ENCODE measurements at regions not wholly inside any gene's neighbourhood (a gene's known extent, or its start where the extent isn't known, plus 50 kb on each side); places are given as distances from the start of the nearest gene placed in this dataset.

GRCh38 chr2:217242947-217243346 lies 383.1 kb upstream of the TNP1 start:
- no peak for DNase-seq (ENCODE audit: low read depth in 2 of 2)

GRCh38 chr2:217231724-217232123 lies 371.9 kb upstream of the TNP1 start:
- no peak for DNase-seq (ENCODE audit: low read depth in 2 of 2)

GRCh38 chr2:217231212-217231611 lies 371.3 kb upstream of the TNP1 start:
- no peak for DNase-seq (ENCODE audit: low read depth in 2 of 2)

GRCh38 chr2:217228732-217229131 lies 368.9 kb upstream of the TNP1 start:
- no peak for DNase-seq (ENCODE audit: low read depth in 2 of 2)

GRCh38 chr2:217227794-217228193 lies 367.9 kb upstream of the TNP1 start:
- DNase-seq (ENCODE audit: low read depth in 2 of 2) = no peak

- no peak for DNase-seq (ENCODE audit: low read depth in 2 of 2)
Measured at GRCh38 chr2:217225596-217225995, 365.7 kb upstream of the TNP1 start.

- DNase-seq (ENCODE audit: low read depth in 2 of 2) = no peak
Measured at GRCh38 chr2:217223222-217223930, 363.5 kb upstream of the TNP1 start.

GRCh38 chr2:217222309-217222910 lies 362.5 kb upstream of the TNP1 start:
- DNase-seq (ENCODE audit: low read depth in 2 of 2) = no peak

GRCh38 chr2:217220228-217221013 lies 360.6 kb upstream of the TNP1 start:
- DNase-seq (ENCODE audit: low read depth in 2 of 2) = no peak

GRCh38 chr2:217219164-217219520 lies 359.3 kb upstream of the TNP1 start:
- DNase-seq (ENCODE audit: low read depth in 2 of 2) = no peak

GRCh38 chr2:217218269-217219163 lies 358.7 kb upstream of the TNP1 start:
- DNase-seq (ENCODE audit: low read depth in 2 of 2) = no peak

- no peak for DNase-seq (ENCODE audit: low read depth in 2 of 2)
Measured at GRCh38 chr2:217216982-217217381, 357.1 kb upstream of the TNP1 start.

GRCh38 chr2:217216316-217216715 lies 356.5 kb upstream of the TNP1 start:
- DNase-seq (ENCODE audit: low read depth in 2 of 2) = no peak

- DNase-seq (ENCODE audit: low read depth in 2 of 2) = no peak
Measured at GRCh38 chr2:217215877-217216276, 356.0 kb upstream of the TNP1 start.

GRCh38 chr2:217208867-217209266 lies 349.0 kb upstream of the TNP1 start:
- DNase-seq (ENCODE audit: low read depth in 2 of 2) = no peak

GRCh38 chr2:217207699-217208010 lies 347.8 kb upstream of the TNP1 start:
- no peak for DNase-seq (ENCODE audit: low read depth in 2 of 2)

- no peak for DNase-seq (ENCODE audit: low read depth in 2 of 2)
Measured at GRCh38 chr2:217206907-217207698, 347.2 kb upstream of the TNP1 start.

- no peak for DNase-seq (ENCODE audit: low read depth in 2 of 2)
Measured at GRCh38 chr2:217206016-217206725, 346.3 kb upstream of the TNP1 start.

GRCh38 chr2:217204358-217204757 lies 344.5 kb upstream of the TNP1 start:
- no peak for DNase-seq (ENCODE audit: low read depth in 2 of 2)

GRCh38 chr2:217203086-217203485 lies 343.2 kb upstream of the TNP1 start:
- DNase-seq (ENCODE audit: low read depth in 2 of 2) = no peak

GRCh38 chr2:217199255-217199630 lies 339.4 kb upstream of the TNP1 start:
- DNase-seq (ENCODE audit: low read depth in 2 of 2) = no peak

Measured in stimulated activated CD8-positive, alpha-beta memory T cell treated with anti-CD3 and anti-CD28 coated beads, Interleukin-15, amount 100 ng/mL, for 4 hours (primary cell).